ENCODE measurements at regions not wholly inside any gene's neighbourhood (a gene's known extent, or its start where the extent isn't known, plus 50 kb on each side); places are given as distances from the start of the nearest gene placed in this dataset.
"Not testable (repeated sequence)": the region's sequence is repeated elsewhere in the genome, so short reads cannot be mapped to it uniquely, and the experiment has no call there.

DNA sequence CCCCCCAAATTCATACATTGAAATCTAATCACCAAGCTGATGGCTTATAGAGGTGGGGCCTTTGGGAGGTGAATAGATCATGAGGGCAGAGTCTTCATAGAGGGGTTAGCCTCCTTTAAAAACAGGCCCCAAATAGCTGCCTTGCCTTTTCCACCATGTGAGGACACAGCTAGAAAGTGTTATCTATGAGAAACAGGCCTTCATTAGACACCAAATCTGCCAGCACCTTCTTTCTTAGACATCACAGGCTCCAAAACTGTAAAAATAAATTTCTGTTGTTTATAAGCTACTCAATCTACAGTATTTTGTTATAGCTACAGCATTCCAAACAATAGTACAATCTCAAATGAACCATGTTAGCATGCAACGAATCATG is 459.3 kb upstream of the GCFC2 start:
- no peak for DNase-seq (ENCODE audit: low spot score)

DNA sequence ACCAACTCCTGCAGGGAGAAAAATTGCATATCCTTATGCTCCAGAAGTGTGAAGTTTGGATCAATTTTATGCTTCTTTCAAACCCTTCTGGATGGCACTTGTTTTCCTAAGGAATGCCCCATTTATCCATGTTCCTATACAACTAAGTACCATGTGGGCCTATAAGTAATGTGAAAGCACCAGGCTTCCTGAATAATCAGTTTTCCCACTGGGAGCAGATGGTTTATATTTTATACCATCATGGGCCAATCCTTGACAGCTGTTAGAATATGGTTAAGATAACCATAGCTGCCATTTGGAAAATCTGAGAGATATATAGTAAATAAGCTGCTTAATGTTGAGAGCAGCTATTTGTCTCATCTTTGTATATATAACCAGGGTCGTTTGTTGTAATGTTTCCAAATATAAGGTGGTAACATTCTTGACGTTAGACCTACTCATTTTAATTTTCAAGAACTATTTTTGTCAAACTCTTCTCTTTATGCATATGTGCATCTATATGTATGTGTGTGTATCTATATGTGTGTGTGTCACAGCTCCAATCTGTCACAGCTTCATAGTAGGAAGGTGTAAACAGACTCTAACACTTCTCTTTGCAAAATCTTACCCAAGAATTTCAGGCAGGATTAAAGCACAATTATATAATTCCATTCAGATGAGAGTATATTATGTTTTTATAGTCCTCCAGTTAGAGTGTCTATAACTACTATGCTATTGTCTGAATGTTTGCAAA is 458.7 kb upstream of the GCFC2 start:
- DNase-seq (ENCODE audit: low spot score) = no peak

DNA sequence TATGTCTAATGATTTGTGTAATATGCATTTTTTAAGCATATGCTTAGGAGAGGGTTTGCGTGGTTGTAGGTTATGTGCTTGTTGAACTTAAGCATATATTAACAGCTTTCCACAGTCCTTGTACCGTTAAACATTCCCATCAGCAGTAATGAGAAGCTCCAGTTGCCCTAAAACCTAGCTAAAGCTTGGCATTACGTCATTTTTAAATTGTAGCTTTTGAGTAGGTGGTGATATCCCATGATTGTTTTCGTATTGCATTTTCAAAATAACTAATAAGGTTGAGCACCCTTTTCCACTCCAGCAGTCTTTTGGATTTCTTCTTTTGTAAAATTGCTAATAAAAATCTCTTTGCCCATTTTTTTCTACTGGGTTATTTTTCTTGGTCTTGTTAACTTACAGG is 453.1 kb upstream of the GCFC2 start:
- no peak for DNase-seq (ENCODE audit: low spot score)

DNA sequence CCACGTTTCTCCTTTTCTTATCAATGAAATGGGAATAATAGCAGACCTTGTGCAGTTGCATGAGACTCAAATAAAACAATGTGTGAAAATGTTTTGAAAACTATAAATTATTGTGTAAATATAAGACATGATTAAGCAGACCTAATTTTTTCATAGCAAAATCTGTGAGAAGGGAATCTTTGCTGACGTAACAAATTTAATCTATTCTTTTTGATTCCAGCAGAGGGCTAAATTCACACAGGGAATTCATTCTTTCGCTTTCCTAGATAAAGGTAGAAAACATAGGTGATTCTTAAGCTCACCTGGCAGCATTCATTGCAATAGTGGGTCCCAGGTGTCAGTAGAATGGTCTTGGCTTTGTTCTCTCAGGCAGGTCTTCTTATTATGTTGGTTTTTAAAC is 450.0 kb upstream of the GCFC2 start:
- no peak for DNase-seq (ENCODE audit: low spot score)

DNA sequence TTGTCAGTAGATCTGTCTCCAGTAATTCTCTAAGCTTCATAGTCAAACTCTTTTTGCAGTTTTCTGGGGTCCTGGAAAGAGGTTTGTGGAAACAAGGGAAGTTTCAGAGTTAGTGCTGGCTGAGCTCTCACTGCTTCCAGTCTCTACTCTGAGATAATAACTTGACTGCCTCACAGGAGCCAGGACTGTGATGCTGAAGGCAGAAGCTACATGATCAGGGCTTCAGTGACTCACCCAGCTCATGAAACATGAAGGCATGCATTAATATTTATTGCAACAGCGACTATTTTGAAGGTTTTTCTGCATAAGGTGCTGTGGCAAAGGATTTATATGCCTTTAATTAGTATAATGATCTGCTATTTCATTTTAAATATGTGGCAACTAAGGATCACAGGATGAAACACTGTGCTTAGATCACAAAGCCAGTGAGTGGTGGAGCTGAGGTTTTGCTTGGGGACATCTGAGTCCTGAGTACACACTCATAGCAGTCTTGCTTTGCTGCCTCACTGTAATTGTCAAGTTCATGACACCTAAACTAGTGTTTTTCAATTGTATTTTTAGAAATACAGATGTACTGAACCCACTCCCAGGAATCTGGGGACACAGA is 448.4 kb upstream of the GCFC2 start:
- no peak for DNase-seq (ENCODE audit: low spot score)

DNA sequence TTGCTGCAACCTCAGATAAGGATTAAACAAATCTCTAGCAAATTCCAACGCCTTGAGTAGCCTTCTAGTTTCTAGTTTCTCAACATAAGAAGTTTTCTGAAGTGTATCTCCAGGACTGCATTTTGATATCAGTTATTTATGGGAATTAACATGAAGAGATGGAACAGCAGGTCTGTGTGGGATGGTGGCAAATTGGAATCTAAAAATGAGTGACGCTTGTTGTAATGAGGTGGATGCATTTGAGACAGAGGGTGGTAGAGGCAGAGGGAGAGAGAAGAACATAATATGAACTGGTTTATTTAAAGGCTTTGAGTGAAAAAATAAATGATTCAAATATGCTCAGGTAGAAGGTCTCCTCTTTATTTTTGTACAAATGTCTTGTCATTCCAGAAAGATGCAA is 446.8 kb upstream of the GCFC2 start:
- no peak for DNase-seq (ENCODE audit: low spot score)

DNA sequence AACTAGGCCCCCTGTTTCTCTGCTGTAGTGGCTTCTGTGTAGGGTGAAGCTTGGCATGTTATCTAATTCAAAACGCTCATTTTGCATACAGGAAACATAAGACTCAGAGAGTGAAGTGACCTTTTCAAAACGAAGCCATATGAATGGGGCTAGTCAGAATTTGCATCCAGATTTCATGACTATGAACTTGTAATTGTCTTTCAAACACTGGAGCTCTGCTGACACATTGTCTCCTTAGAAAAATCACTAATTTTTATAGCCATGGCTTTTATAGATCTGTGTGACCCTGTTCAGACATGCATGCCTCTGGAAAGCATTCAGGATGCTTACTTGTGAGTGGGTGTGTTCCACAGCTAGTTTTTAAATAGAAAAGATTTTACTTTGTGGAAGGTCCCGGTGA is 444.3 kb upstream of the GCFC2 start:
- no peak for DNase-seq (ENCODE audit: low spot score)

DNA sequence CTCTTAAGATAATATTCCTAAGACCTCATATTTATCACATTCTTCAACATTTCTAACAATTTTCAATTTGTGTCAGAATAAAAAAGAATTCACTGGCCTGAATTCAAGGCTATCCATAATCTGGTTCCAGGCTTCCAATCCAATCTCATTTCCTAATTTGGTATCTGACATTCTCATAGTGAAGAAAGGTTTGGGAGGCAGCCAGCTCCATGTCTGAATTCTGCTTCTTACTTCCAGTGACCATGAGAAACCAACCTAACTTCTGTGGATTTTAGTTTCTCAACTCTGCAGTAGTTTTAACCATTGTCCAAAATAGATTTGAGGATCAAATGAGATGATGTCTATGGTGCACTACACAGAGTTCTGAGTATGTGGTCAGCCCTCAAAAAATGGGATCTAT is 439.1 kb upstream of the GCFC2 start:
- DNase-seq (ENCODE audit: low spot score) = no peak

DNA sequence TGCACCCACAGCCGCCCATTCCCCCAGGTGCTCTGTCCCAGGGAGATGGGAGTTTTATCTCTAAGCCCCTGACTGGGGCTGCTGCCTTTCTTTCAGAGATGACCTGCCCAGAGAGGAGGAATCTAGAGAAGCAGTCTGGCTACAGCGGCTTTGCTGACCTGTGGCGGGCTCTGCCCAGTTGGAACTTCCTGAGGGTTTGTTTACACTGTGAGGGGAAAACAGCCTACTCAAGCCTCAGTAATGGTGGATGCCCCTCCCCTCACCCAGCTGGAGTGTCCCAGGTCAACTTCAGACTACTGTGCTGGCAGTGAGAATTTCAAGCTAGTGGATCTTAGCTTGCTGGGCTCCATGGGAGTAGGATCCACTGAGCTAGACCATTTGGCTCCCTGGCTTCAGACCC is 428.6 kb upstream of the GCFC2 start:
- not testable (repeated sequence) for DNase-seq (ENCODE audit: low spot score)

DNA sequence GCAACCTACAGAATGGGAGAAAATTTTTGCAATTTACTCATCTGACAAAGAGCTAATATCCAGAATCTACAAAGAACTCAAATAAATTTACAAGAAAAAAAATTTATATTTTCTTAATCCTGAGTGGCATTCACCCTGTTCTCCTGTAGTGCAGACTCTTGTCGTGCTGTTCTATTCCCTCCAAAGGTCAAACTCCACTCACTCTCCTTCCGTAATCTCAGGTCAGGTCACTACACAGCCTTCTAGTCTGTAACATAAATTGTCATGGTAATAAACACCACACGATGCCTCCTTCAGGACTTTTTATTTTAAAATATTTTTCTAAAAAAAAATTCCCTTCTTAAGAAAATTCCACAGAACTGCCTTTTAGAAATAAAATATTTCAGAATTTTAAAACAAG is 417.9 kb upstream of the GCFC2 start:
- no peak for DNase-seq (ENCODE audit: low spot score)

DNA sequence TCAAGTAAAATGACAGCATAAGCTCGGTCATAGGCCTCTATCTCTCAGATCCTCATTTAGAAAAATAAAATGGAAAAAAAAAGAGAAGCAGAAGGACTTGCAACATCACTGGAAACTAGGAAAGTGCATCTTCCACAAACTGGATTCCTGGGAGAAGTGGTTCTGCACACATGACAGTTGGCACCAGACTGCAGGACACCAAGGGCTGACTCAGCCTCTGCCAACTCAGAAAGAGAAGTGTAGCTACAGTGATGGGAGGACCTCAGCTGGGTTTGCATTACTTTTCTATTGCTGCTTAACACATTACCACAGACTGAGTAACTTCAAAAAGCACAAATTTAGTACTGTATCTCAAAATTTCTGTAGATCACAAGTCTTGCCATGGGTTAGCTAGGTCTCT is 409.5 kb upstream of the GCFC2 start:
- peak; percentile 43 for DNase-seq (ENCODE audit: low spot score)

DNA sequence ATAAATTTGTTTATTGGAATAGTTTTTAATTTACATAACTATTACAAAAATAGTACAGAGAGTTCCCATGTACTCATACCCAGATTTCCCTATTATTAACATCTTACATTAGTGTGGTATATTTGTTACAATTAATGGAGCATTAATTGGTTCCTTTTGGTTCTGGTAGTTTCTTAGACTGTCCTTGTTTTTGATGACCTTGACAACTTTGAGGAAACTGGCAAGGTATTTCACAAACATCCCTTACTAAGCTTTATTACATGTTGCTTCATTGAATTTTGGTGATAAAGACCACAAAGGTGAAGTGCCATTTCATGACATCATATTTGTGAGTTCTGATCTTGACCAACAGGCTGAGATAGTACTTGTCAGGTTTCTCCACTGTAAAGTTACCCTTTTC is 379.0 kb upstream of the GCFC2 start:
- no peak for DNase-seq (ENCODE audit: low spot score)

DNA sequence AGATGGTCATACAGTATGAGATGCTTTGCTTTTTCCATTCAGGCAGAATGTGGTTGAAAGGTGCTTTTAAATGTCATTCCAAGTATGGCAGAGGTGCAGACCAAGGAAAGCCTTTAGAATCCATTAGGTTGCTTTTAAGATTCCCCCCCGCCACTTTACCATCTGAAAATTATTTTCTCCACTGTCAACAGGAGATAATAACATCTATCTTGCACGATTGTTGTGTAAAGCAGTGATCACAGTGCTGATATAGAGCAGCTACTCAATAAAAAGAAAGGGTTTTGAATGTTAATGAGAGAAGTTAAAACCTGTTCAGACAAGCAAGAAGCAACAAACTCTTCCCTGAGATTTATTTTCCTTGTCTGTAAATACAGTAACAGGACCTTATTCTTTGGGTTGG is 372.5 kb upstream of the GCFC2 start:
- no peak for DNase-seq (ENCODE audit: low spot score)

DNA sequence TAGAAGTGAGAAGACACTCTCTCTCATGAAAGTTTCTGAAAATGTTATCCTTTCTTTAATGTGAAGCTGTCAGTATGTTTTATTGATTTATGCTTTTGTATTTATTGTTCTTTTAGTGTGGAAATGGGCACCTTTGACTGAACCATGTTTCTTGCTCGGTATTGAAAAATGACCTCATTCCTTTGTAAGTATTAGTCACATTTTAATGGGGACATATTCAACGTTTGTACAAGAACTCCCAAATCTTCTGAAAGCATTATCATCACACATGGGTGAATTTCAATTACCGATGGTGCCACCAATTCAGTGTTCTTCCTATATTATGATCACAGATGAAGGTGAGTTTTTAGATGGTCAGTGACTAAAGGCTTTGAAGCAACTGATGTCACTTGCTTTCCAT is 371.8 kb upstream of the GCFC2 start:
- no peak for DNase-seq (ENCODE audit: low spot score)

DNA sequence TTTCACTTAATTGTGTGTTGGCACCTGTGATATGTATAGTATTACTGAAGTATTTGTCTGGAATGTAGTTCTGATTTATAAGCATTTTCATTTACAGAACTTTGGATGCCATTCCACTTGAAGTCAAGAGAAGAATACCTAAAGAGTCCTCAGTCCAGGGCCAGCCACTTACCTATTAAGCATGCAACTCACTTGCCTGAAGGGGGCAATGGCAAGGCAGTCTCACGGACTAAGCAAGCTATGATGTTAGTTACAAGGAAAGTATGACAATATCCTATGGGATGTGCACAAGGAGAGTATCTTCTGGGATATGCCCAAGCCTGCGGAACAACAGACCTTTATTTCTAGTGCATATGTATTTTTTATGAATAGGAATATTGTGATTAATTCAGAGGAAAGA is 369.4 kb upstream of the GCFC2 start:
- DNase-seq (ENCODE audit: low spot score) = no peak

DNA sequence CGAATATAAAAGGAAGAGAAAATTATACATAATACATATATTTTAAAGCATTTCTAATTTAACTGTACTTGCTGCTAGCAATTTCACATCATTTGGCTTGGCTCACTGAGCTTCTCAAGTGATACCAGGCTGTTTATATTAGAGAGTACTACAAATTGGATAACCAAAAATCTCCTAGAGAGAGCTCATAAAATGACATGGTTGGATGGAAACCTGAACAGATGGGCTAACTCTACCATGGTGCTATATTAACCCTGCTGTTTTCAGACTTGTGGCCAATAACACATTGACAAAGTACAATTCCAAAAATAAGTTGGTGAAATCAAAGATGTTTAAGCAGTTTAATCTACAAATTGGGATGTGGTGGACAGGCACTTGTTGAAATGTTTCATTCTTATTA is 364.4 kb upstream of the GCFC2 start:
- DNase-seq (ENCODE audit: low spot score) = no peak

DNA sequence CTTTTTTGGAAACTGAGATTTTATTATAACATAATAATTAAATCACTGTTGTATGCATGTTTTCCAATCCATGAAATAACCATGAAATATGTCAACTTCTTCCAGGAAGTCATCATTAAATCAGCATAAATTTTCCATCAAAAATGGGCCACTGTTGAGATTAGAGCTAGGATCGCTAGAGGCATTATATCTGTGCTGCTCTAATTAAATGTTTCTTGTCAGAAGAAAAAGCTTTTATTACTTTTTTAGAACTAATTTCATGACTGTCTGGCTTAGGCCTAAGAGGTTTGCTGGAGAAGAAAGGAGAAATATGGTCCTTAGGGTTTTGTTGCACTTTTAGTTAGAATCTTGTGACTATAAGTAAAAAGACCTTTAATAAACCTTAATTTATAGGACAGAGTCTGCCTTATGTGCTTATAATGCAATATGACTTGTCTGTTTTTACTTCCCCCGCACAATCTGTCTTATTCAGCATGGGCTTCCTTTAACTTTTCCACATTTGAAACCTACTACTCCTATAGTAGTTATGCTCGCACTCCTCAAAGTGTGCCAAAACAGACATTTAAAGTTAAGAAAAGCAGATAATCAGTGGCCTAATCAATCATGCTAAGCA is 363.4 kb upstream of the GCFC2 start:
- DNase-seq (ENCODE audit: low spot score) = no peak

DNA sequence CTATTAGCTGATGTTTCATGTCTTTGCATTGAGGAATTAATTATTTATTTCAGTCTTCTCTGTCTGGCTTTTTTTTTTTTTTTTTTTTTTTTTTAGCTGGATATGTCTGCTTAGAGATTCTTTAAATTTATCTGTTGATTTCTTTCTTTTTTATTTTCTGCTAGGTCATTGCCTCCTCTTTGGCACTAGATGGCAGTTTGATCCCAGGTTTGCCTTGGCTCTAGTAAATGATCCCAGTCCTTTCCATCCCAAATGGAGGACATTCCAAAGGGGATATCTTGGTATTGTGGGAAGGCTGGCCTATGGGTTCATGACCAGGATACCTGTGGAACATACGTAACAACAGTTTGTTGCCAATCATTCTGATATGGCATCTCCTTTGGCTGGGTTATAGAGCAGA is 339.5 kb upstream of the GCFC2 start:
- DNase-seq (ENCODE audit: low spot score) = no peak

DNA sequence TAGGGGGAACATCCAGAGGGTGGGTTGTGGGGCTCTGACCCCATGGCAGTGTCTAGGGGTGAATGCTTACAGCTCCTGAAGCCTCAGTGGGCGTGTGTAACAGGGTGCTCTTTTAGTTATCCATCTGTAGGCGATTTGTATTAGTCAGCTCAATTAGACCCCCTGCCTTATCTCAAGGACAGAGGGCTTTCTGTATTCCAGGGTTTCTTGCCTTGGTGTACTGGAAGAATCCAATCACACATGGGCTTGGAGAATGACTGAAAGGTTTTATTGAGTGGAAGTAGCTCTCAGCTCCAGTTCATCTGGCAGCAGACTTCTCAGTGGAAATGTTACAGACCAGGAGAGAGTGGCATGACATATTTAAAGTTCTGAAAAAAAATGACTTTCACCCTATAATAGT is 334.0 kb upstream of the GCFC2 start:
- no peak for DNase-seq (ENCODE audit: low spot score)

DNA sequence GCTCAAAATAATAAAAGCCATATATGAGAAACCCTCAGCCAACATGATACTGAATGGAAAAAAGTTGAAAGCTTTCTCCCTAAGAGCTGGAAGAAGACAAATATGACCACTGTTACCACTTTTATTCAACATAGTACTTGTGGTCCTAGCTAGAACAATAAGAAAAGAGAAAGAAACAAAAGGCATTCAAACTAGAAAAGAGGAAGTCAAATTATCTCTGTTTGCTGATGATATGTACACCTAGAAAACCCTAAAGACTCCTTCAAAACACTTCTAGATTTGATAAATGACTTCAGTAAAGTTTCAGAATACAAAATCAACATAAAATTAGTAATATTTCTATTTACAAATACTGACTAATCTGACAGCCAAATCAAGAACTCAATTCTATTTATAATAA is 328.8 kb upstream of the GCFC2 start:
- DNase-seq (ENCODE audit: low spot score) = no peak

DNA sequence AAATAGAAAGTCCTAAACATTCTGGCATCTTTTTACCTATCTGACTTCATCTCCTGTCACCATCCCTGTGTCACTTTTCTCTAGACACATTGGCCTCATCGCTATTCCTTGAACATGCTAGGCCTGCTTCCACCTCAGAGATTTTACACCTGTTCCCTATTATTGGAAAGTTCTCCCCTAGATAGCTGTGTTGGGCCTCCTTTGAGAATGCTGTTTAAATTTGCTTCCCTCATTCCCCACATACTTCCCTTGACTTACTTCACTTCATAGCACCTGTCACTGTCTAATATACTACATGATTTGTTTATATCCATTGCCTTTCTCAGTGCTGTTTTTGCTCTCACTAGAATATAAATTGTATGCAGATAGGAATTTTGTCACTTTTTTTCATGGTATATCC is 317.0 kb upstream of the GCFC2 start:
- no peak for DNase-seq (ENCODE audit: low spot score)

DNA sequence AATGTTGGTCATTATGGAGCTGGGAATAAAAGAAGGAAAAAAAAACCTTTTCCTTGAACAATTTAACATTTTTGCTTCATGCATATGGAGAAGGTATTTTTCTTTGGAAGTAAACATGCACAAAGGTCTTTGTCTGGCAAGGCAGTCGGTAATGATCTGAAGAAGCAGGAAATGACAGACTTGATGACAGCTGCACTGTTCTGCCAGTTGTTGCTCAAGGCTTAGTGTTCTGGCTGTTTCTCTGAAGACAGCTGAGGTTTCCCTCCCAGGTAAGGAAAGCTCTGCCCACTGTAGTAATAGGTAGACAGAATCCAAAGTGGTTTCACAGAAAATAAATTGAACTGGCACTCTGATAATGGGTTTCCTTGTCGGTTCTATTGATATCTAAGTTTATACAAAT is 308.4 kb upstream of the GCFC2 start:
- no peak for DNase-seq (ENCODE audit: low spot score)

DNA sequence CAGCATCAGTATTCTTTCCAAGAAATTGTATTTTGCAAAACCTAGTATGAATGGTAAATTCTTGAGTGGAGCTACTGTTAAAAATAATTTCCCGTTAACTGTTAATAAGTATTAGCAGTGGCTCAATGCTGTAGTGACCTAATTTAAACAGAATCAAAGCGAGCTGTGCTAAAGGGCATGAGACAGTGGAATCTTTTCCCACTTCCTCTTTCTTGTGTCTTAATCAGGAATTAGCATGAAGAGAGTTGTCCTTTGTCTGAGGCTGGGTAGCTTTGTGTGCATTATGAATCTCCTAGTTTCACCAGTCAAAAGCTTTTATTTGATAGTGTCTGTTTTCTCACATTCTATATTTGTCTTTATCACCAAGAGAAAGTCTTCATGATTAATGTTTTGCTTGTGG is 298.8 kb upstream of the GCFC2 start:
- peak; percentile 55 for DNase-seq (ENCODE audit: low spot score)

All from pons (tissue), 1 donor.